ENCODE measurements at regions not wholly inside any gene's neighbourhood (a gene's known extent, or its start where the extent isn't known, plus 50 kb on each side); places are given as distances from the start of the nearest gene placed in this dataset.

GRCh38 chr2:120678926-120679325 is 56.7 kb upstream of the GLI2 start:
- TF ChIP-seq POLR2A (IDR thresholded peaks at IDR 0.05) (no peak), CTCF (IDR thresholded peaks at IDR 0.05) (no peak)
